H1 (cell line): ENCODE measurements at regions not wholly inside any gene's neighbourhood (a gene's known extent, or its start where the extent isn't known, plus 50 kb on each side); places are given as distances from the start of the nearest gene placed in this dataset.

ENCODE experiments used
- CTCF ChIA-PET: fragments of 300-600 bp; sonication (Branson Sonifier 250); formaldehyde crosslinking; loops from one replicate; lab custom pipeline; 2021; ENCODE audit not compliant: partially characterized antibody; lab: Charles Lee
- POLR2A ChIA-PET: fragments of 300-600 bp; sonication (Branson Sonifier 250); formaldehyde crosslinking; loops from one replicate; lab custom pipeline; 2021; ENCODE audit warnings: inconsistent platforms; ENCODE audit not compliant: partially characterized antibody; lab: Charles Lee
- DNase-seq, 2 experiments: peaks; one replicate each; pipeline versions ENCODE4 v3.0.0 to v3.0.0-alpha.2; 2010 to 2022; ENCODE audit warnings: low spot score in 2 of 2, low read depth in 1 of 2, mixed read lengths in 1 of 2
- FAIRE-seq: peaks from 2 replicates; lab custom pipeline; 2011; peaks lifted over from hg19 to GRCh38; lab: Jason Lieb, UNC
- H2AFZ ChIP-seq: 2 replicates; pipeline ENCODE4 v1.8.1; 2012; ENCODE audit warnings: low read length, inconsistent platforms
- H2AK5ac ChIP-seq: 2 replicates; pipeline ENCODE4 v1.6.1; 2013; ENCODE audit warnings: low read depth, low read length
- H2BK120ac ChIP-seq: replicated peaks from 2 replicates; pipeline ENCODE3; 2013; ENCODE audit warnings: low read depth, low read length, inconsistent platforms
- H2BK12ac ChIP-seq: 2 replicates; pipeline ENCODE4 v1.6.1; 2013; ENCODE audit warnings: low read depth, low read length
- H2BK15ac ChIP-seq: 2 replicates; pipeline ENCODE4 v1.6.1; 2013; ENCODE audit warnings: low read length
- H2BK20ac ChIP-seq: 2 replicates; pipeline ENCODE4 v1.6.1; 2013; ENCODE audit warnings: low read length
- H2BK5ac ChIP-seq: 2 replicates; pipeline ENCODE4 v1.6.1; 2013; ENCODE audit warnings: low read depth, low read length
- H3K14ac ChIP-seq: 2 replicates; pipeline ENCODE4 v1.6.1; 2013; ENCODE audit warnings: inconsistent platforms; ENCODE audit not compliant: insufficient read length
- H3K18ac ChIP-seq: 2 replicates; pipeline ENCODE4 v1.6.1; 2013; ENCODE audit warnings: low read length; ENCODE audit errors: extremely low read depth
- H3K23ac ChIP-seq: 2 replicates; pipeline ENCODE4 v1.6.1; 2013; ENCODE audit warnings: inconsistent platforms; ENCODE audit not compliant: insufficient read length
- H3K23me2 ChIP-seq: 2 replicates; pipeline ENCODE4 v1.6.1; 2013; ENCODE audit warnings: low read depth, low read length
- H3K27ac ChIP-seq: 2 replicates; pipeline ENCODE4 v1.6.1; 2011; ENCODE audit warnings: low read depth, low read length, inconsistent platforms
- H3K27me3 ChIP-seq, 4 experiments: replicated peaks in 1 of 4; 1 replicate in 1 of 4; 2 replicates in 3 of 4; pipeline versions ENCODE4 v1.6.1 to v1.8.1; 2011 to 2013; ENCODE audit warnings: low read length in 3 of 4, mild to moderate bottlenecking in 3 of 4, inconsistent platforms in 2 of 4, mixed read lengths in 2 of 4, moderate library complexity in 1 of 4; ENCODE audit not compliant: control insufficient read depth in 3 of 4, insufficient read depth in 3 of 4; ENCODE audit errors: extremely low read depth in 1 of 4
- H3K36me3 ChIP-seq, 4 experiments: 2 replicates each; pipeline versions ENCODE4 v1.6.1 to v1.8.1; 2011 to 2013; ENCODE audit warnings: mild to moderate bottlenecking in 4 of 4, low read length in 3 of 4, moderate library complexity in 2 of 4, control low read depth in 1 of 4, inconsistent platforms in 1 of 4; ENCODE audit not compliant: insufficient read depth in 4 of 4, control insufficient read depth in 2 of 4
- H3K4ac ChIP-seq: replicated peaks from 2 replicates; pipeline ENCODE3; 2013; ENCODE audit warnings: low read length, low read depth, mixed read lengths, inconsistent platforms; ENCODE audit not compliant: insufficient read length
- H3K4me1 ChIP-seq, 4 experiments: replicated peaks in 1 of 4; 1 replicate in 1 of 4; 2 replicates in 3 of 4; pipeline versions ENCODE4 v1.6.1 to v1.8.1; 2011 to 2013; ENCODE audit warnings: low read length in 3 of 4, inconsistent platforms in 2 of 4, mixed read lengths in 1 of 4; ENCODE audit not compliant: insufficient read depth in 4 of 4, control insufficient read depth in 3 of 4
- H3K4me2 ChIP-seq, 2 experiments: 2 replicates each; pipeline versions ENCODE4 v1.6.1 to v1.8.1; 2011 to 2013; ENCODE audit warnings: low read depth in 2 of 2, low read length in 2 of 2, control low read depth in 1 of 2, inconsistent platforms in 1 of 2, mild to moderate bottlenecking in 1 of 2; ENCODE audit not compliant: insufficient read depth in 1 of 2
- H3K4me3 ChIP-seq, 4 experiments: fragments of 200-600, 300-600 bp in 1 of 4; sonication (generic), shearing (Covaris generic), sonication (Bioruptor Twin) in 1 of 4; 2 replicates each; pipeline versions ENCODE4 v1.5.1 to v1.8.1; 2011 to 2016; ENCODE audit warnings: low read length in 4 of 4, low read depth in 3 of 4, control low read depth in 2 of 4, inconsistent platforms in 2 of 4, mild to moderate bottlenecking in 2 of 4, mixed read lengths in 1 of 4, moderate library complexity in 1 of 4; ENCODE audit not compliant: insufficient read depth in 2 of 4; ENCODE audit errors: extremely low read depth in 1 of 4
- H3K56ac ChIP-seq: replicated peaks from 2 replicates; pipeline ENCODE3; 2013; ENCODE audit warnings: low read depth, mild to moderate bottlenecking, mixed read lengths, low read length, inconsistent platforms; ENCODE audit not compliant: insufficient read length
- H3K79me1 ChIP-seq: 2 replicates; pipeline ENCODE4 v1.6.1; 2013; ENCODE audit warnings: low read depth, low read length, control low read depth
- H3K79me2 ChIP-seq, 2 experiments: 2 replicates each; pipeline versions ENCODE4 v1.6.1 to v1.8.1; 2012 to 2013; ENCODE audit warnings: low read length in 2 of 2, mild to moderate bottlenecking in 2 of 2, inconsistent platforms in 1 of 2; ENCODE audit not compliant: insufficient read depth in 2 of 2, control insufficient read depth in 1 of 2
- H3K9ac ChIP-seq, 4 experiments: replicated peaks in 1 of 4; 1 replicate in 1 of 4; 2 replicates in 3 of 4; pipeline versions ENCODE4 v1.6.1 to v1.8.1; 2011 to 2013; ENCODE audit warnings: low read depth in 3 of 4, low read length in 3 of 4, control low read depth in 2 of 4, mild to moderate bottlenecking in 2 of 4, moderate library complexity in 2 of 4, inconsistent platforms in 1 of 4; ENCODE audit errors: extremely low read depth in 1 of 4
- H3K9me3 ChIP-seq, 2 experiments: 2 replicates each; pipeline versions ENCODE4 v1.6.1 to v1.8.1; 2012 to 2013; ENCODE audit warnings: mild to moderate bottlenecking in 2 of 2, moderate library complexity in 2 of 2, control low read depth in 1 of 2, inconsistent platforms in 1 of 2, low read depth in 1 of 2, low read length in 1 of 2, mixed read lengths in 1 of 2; ENCODE audit not compliant: insufficient read depth in 2 of 2
- H4K20me1 ChIP-seq, 2 experiments: replicated peaks in 1 of 2; 2 replicates each; pipeline versions ENCODE3 to v1.8.1; 2011 to 2013; ENCODE audit warnings: inconsistent platforms in 2 of 2, low read length in 2 of 2, mild to moderate bottlenecking in 1 of 2; ENCODE audit not compliant: insufficient read depth in 2 of 2, control insufficient read depth in 1 of 2
- H4K5ac ChIP-seq: 2 replicates; pipeline ENCODE4 v1.6.1; 2013; ENCODE audit warnings: low read length, low read depth, mixed read lengths, inconsistent platforms; ENCODE audit not compliant: insufficient read length
- H4K8ac ChIP-seq: 2 replicates; pipeline ENCODE4 v1.8.0; 2013; ENCODE audit warnings: mild to moderate bottlenecking, moderate library complexity, low read length, inconsistent platforms; ENCODE audit not compliant: insufficient read depth; ENCODE audit errors: extremely low read depth
- H4K91ac ChIP-seq: replicated peaks from 2 replicates; pipeline ENCODE3; 2013; ENCODE audit warnings: low read length, mixed read lengths, inconsistent platforms; ENCODE audit not compliant: insufficient read length
- ASH2L ChIP-seq: fragments of 200-600, 300-600 bp; sonication (generic); IDR thresholded peaks from one replicate; pipeline ENCODE4 v1.7.1; 2017; ENCODE audit warnings: low read length
- ATF3 ChIP-seq: IDR thresholded peaks from 2 replicates; pipeline ENCODE4 v1.6.1; 2011; ENCODE audit warnings: low read depth, mild to moderate bottlenecking, low read length; ENCODE audit not compliant: insufficient read depth
- BACH1 ChIP-seq: IDR thresholded peaks from 2 replicates; pipeline ENCODE4 v1.6.1; 2012; ENCODE audit warnings: low read length, improper control_type of control experiment
- CTBP2 ChIP-seq: IDR thresholded peaks from 2 replicates; pipeline ENCODE4 v1.7.0; 2011; ENCODE audit warnings: borderline replicate concordance, mild to moderate bottlenecking, moderate library complexity, mixed read lengths, low read length; ENCODE audit not compliant: insufficient read depth, insufficient read length
- GABPA ChIP-seq: IDR thresholded peaks from 2 replicates; pipeline ENCODE4 v1.6.1; 2011; ENCODE audit warnings: mild to moderate bottlenecking, low read length, moderate library complexity, borderline replicate concordance; ENCODE audit not compliant: insufficient read depth
- GTF2F1 ChIP-seq: IDR thresholded peaks from 2 replicates; pipeline ENCODE4 v1.6.1; 2012; ENCODE audit warnings: low read depth, low read length, improper control_type of control experiment, borderline replicate concordance
- HDAC2 ChIP-seq, 2 experiments: fragments of 300-600 bp in 1 of 2; sonication (generic) in 1 of 2; IDR thresholded peaks; 2 replicates each; pipeline ENCODE4 v1.6.1; 2011 to 2012; ENCODE audit warnings: low read depth in 2 of 2, low read length in 2 of 2, mild to moderate bottlenecking in 2 of 2, moderate library complexity in 2 of 2, borderline replicate concordance in 1 of 2, inconsistent platforms in 1 of 2
- KDM4A ChIP-seq: IDR thresholded peaks from one replicate; pipeline ENCODE4 v1.7.1; 2012; ENCODE audit warnings: low read depth, mild to moderate bottlenecking, moderate library complexity, low read length, inconsistent platforms; ENCODE audit not compliant: severe bottlenecking
- POU5F1 ChIP-seq: IDR thresholded peaks from 2 replicates; pipeline ENCODE4 v1.6.1; 2011; ENCODE audit warnings: low read depth, mild to moderate bottlenecking, low read length, moderate library complexity
- SP1 ChIP-seq: IDR thresholded peaks from 2 replicates; pipeline ENCODE4 v1.6.1; 2011; ENCODE audit warnings: low read depth, low read length
- SP4 ChIP-seq: IDR thresholded peaks from 2 replicates; pipeline ENCODE4 v1.6.1; 2012; ENCODE audit warnings: low read length, inconsistent platforms
- TAF1 ChIP-seq: IDR thresholded peaks from 2 replicates; pipeline ENCODE4 v1.6.1; 2011; ENCODE audit warnings: mild to moderate bottlenecking, low read depth, low read length
- TCF12 ChIP-seq: IDR thresholded peaks from 2 replicates; pipeline ENCODE4 v1.6.1; 2011; ENCODE audit warnings: low read depth, mild to moderate bottlenecking, low read length
- TF ChIP-seq, protein P1 (sequence below): IDR thresholded peaks from 2 replicates; pipeline ENCODE4 v1.6.1; 2011; ENCODE audit warnings: low read length, improper control_type of control experiment

GRCh38 chr2:225319872-225320271 is 79.6 kb upstream of the NYAP2 start:
- no peak overlapping the region for H3K4me2 ChIP-seq
- H2BK15ac ChIP-seq, result no peak overlapping the region
- H3K56ac ChIP-seq, result no peak overlapping the region
- H3K4me1 ChIP-seq, result no peaks in the 10 kb centered on the region
- ChIA-PET CTCF (no interaction called here), POLR2A (no interaction called here)
- peaks cover 18 to 22% of the 10 kb centered on the region in 2 experiments for H3K9me3 ChIP-seq
- no peak overlapping the region for H3K9ac ChIP-seq
- H2AFZ ChIP-seq, result no peak overlapping the region
- H3K4ac ChIP-seq, result no peak overlapping the region
- no peak overlapping the region for H3K23ac ChIP-seq
- H3K79me2 ChIP-seq, result no peaks in the 10 kb centered on the region
- peaks cover 0 to 7% (median 0%) of the 10 kb centered on the region in 4 experiments; a peak in 2 of 8 replicates for H3K36me3 ChIP-seq
- no peaks in the 10 kb centered on the region for H4K20me1 ChIP-seq
- no peaks in the 10 kb centered on the region for H3K79me1 ChIP-seq
- no peak overlapping the region for H3K4me3 ChIP-seq
- H4K5ac ChIP-seq, result no peak overlapping the region
- H2BK5ac ChIP-seq, result no peak overlapping the region
- H3K18ac ChIP-seq, result no peak overlapping the region
- H4K8ac ChIP-seq, result no peak overlapping the region
- no peak for FAIRE-seq
- no peak overlapping the region for H2BK20ac ChIP-seq
- TF ChIP-seq CTBP2, result no peak
- TF ChIP-seq GABPA, result no peak
- TF ChIP-seq POU5F1, result no peak
- TF ChIP-seq BACH1, result no peak
- TF ChIP-seq TAF1, result no peak
- TF ChIP-seq, protein P1, sequence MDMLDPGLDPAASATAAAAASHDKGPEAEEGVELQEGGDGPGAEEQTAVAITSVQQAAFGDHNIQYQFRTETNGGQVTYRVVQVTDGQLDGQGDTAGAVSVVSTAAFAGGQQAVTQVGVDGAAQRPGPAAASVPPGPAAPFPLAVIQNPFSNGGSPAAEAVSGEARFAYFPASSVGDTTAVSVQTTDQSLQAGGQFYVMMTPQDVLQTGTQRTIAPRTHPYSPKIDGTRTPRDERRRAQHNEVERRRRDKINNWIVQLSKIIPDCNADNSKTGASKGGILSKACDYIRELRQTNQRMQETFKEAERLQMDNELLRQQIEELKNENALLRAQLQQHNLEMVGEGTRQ, result no peak
- TF ChIP-seq GTF2F1, result no peak
- TF ChIP-seq KDM4A, result no peak
- TF ChIP-seq SP4, result no peak
- no peak for TF ChIP-seq ASH2L
- no peak for TF ChIP-seq TCF12
- no peak for TF ChIP-seq ATF3
- no peak for TF ChIP-seq HDAC2 (IDR thresholded peaks at IDR 0.05; ENCODE audit: borderline replicate concordance in 1 of 2, low read depth in 2 of 2, low read length in 2 of 2)
- TF ChIP-seq SP1, result no peak
- no peak overlapping the region for H3K14ac ChIP-seq
- H3K27ac ChIP-seq, result no peak overlapping the region
- H4K91ac ChIP-seq, result no peak overlapping the region
- H3K23me2 ChIP-seq, result no peaks in the 10 kb centered on the region
- H2BK12ac ChIP-seq, result no peak overlapping the region
- no peaks in the 10 kb centered on the region; a peak in 1 of 7 replicates for H3K27me3 ChIP-seq
- no peak for DNase-seq
- no peak overlapping the region for H2BK120ac ChIP-seq
- H2AK5ac ChIP-seq, result no peak overlapping the region
